Esophagus muscularis mucosa (tissue), 4 donors: ENCODE measurements at regions not wholly inside any gene's neighbourhood (a gene's known extent, or its start where the extent isn't known, plus 50 kb on each side); places are given as distances from the start of the nearest gene placed in this dataset.

ENCODE experiments used
- DNase-seq: peaks from one replicate; pipeline ENCODE4 v3.0.0-alpha.2; 2017; ENCODE audit errors: extremely low spot score
- H3K27ac ChIP-seq, 4 donors: fragments of 200-600 bp; sonication (generic); replicated peaks in 1 of 4; 1 replicate in 3 of 4; 2 replicates in 1 of 4; pipeline ENCODE4 v1.5.1; 2016 to 2019; ENCODE audit warnings: mild to moderate bottlenecking in 1 of 4
- H3K27me3 ChIP-seq, 4 donors: fragments of 200-600 bp; sonication (generic); one replicate each; pipeline versions ENCODE4 v1.5.1 to v1.6.0; 2016 to 2019
- H3K36me3 ChIP-seq, 4 donors: fragments of 200-600 bp; sonication (generic); one replicate each; pipeline ENCODE4 v1.5.1; 2016 to 2019
- H3K4me1 ChIP-seq, 4 donors: fragments of 200-600 bp; sonication (generic); one replicate each; pipeline ENCODE4 v1.5.1; 2016 to 2019
- H3K4me3 ChIP-seq, 4 donors: fragments of 200-600 bp; sonication (generic); 1 replicate in 2 of 4; 2 replicates in 2 of 4; pipeline ENCODE4 v1.5.1; 2016 to 2019; ENCODE audit warnings: mild to moderate bottlenecking in 4 of 4, moderate library complexity in 1 of 4
- H3K9me3 ChIP-seq, 4 donors: fragments of 200-600 bp; sonication (generic); 1 replicate in 3 of 4; 2 replicates in 1 of 4; pipeline ENCODE4 v1.5.1; 2016 to 2019
- CTCF ChIP-seq, 3 experiments: fragments of 200-600 bp in 2 of 3; fragments of 450-650 bp in 1 of 3; sonication (generic) in 2 of 3; IDR thresholded peaks; one replicate each; pipeline ENCODE4 v1.5.1; 2017 to 2019; ENCODE audit warnings: antibody characterized with exemption in 3 of 3, mild to moderate bottlenecking in 2 of 3, moderate library complexity in 1 of 3
- EP300 ChIP-seq: sonication (generic); formaldehyde crosslinking; IDR thresholded peaks from one replicate; pipeline ENCODE4 v1.6.1; 2017; ENCODE audit warnings: antibody characterized with exemption
- POLR2A ChIP-seq: fragments of 450-650 bp; IDR thresholded peaks from one replicate; pipeline ENCODE4 v1.6.1; 2017; ENCODE audit warnings: antibody characterized with exemption, moderate library complexity, mild to moderate bottlenecking, low read depth
- POLR2AphosphoS5 ChIP-seq, 2 donors: sonication (generic); formaldehyde crosslinking; IDR thresholded peaks; one replicate each; pipeline ENCODE4 v1.6.1; 2017; ENCODE audit warnings: antibody characterized with exemption in 2 of 2
- WGBS: methylation state at CpG from one replicate; pipeline ENCODE4 v1.1.5; 2018; 5-methylcytosine and 5-hydroxymethylcytosine counted together
- intact Hi-C: fragments of 100-400 bp; cut with DNase I; formaldehyde crosslinking; loops from one replicate; pipeline ENCODE4 v1.15.1; 2023

- H3K27me3 ChIP-seq = no peaks in the 10 kb centered on the region
- no peak overlapping the region for H3K27ac ChIP-seq
- TF ChIP-seq POLR2A (no peak), POLR2AphosphoS5 (IDR thresholded peaks at IDR 0.05) (no peak), CTCF (IDR thresholded peaks at IDR 0.05) (no peak), EP300 (no peak)
- WGBS = 88% methylated on average over 15 of the region's 21 CpGs
- peaks cover 0 to 19% (median 5%) of the 10 kb centered on the region in 4 donors for H3K9me3 ChIP-seq
- H3K36me3 ChIP-seq = no peaks in the 10 kb centered on the region
- intact Hi-C loops = no loop called here
- no peak for DNase-seq
- H3K4me3 ChIP-seq = no peak overlapping the region
- H3K4me1 ChIP-seq = no peaks in the 10 kb centered on the region
These were observed 87.0 kb upstream of the CCNH start for GRCh38 chr5:87499478-87500410.
